ENCODE measurements at regions not wholly inside any gene's neighbourhood (a gene's known extent, or its start where the extent isn't known, plus 50 kb on each side); places are given as distances from the start of the nearest gene placed in this dataset.

- TF ChIP-seq POLR2A (IDR thresholded peaks at IDR 0.05; ENCODE audit: low read depth, low read length) = no peak
- DNase-seq (ENCODE audit: insufficient read length, low spot score) (no peak), FAIRE-seq (peak; percentile 60)
These were observed 264.0 kb downstream of the ATXN7L3B start for GRCh38 chr12:74801625-74802024.

GRCh38 chr12:74816398-74817175 lies 279.0 kb downstream of the ATXN7L3B start:
- FAIRE-seq (no peak), DNase-seq (ENCODE audit: insufficient read length, low spot score) (no peak)
- TF ChIP-seq POLR2A (IDR thresholded peaks at IDR 0.05; ENCODE audit: low read depth, low read length) = no peak

- no peak for FAIRE-seq
- no peak for TF ChIP-seq POLR2A (IDR thresholded peaks at IDR 0.05; ENCODE audit: low read depth, low read length)
- no peak for DNase-seq (ENCODE audit: insufficient read length, low spot score)
These were observed 279.9 kb downstream of the ATXN7L3B start for GRCh38 chr12:74817499-74817898.

GRCh38 chr12:74818412-74818811 lies 280.8 kb downstream of the ATXN7L3B start:
- FAIRE-seq (no peak), DNase-seq (ENCODE audit: insufficient read length, low spot score) (no peak)
- TF ChIP-seq POLR2A (IDR thresholded peaks at IDR 0.05; ENCODE audit: low read depth, low read length) = no peak

- no peak for FAIRE-seq
- no peak for DNase-seq (ENCODE audit: insufficient read length, low spot score)
- TF ChIP-seq POLR2A (IDR thresholded peaks at IDR 0.05; ENCODE audit: low read depth, low read length) = no peak
These were observed 282.7 kb downstream of the ATXN7L3B start for GRCh38 chr12:74820324-74820723.

GRCh38 chr12:74836567-74836966 lies 298.9 kb downstream of the ATXN7L3B start:
- FAIRE-seq (no peak), DNase-seq (ENCODE audit: insufficient read length, low spot score) (no peak)
- TF ChIP-seq POLR2A (IDR thresholded peaks at IDR 0.05; ENCODE audit: low read depth, low read length) = no peak

GRCh38 chr12:74846116-74846515 lies 308.5 kb downstream of the ATXN7L3B start:
- no peak for FAIRE-seq
- TF ChIP-seq POLR2A (IDR thresholded peaks at IDR 0.05; ENCODE audit: low read depth, low read length) = no peak
- no peak for DNase-seq (ENCODE audit: insufficient read length, low spot score)

- no peak for TF ChIP-seq POLR2A (IDR thresholded peaks at IDR 0.05; ENCODE audit: low read depth, low read length)
- FAIRE-seq = no peak
- no peak for DNase-seq (ENCODE audit: insufficient read length, low spot score)
These were observed 309.5 kb downstream of the ATXN7L3B start for GRCh38 chr12:74847169-74847568.

GRCh38 chr12:74848006-74848405 lies 310.4 kb downstream of the ATXN7L3B start:
- no peak for TF ChIP-seq POLR2A (IDR thresholded peaks at IDR 0.05; ENCODE audit: low read depth, low read length)
- DNase-seq (ENCODE audit: insufficient read length, low spot score) (no peak), FAIRE-seq (no peak)

GRCh38 chr12:74849801-74850200 lies 312.2 kb downstream of the ATXN7L3B start:
- DNase-seq (ENCODE audit: insufficient read length, low spot score) = no peak
- TF ChIP-seq POLR2A (IDR thresholded peaks at IDR 0.05; ENCODE audit: low read depth, low read length) = no peak
- FAIRE-seq = no peak

- DNase-seq (ENCODE audit: insufficient read length, low spot score) = no peak
- FAIRE-seq = no peak
- TF ChIP-seq POLR2A (IDR thresholded peaks at IDR 0.05; ENCODE audit: low read depth, low read length) = no peak
These were observed 334.2 kb downstream of the ATXN7L3B start for GRCh38 chr12:74871817-74872216.

GRCh38 chr12:74885775-74886174 lies 323.9 kb downstream of the KCNC2 start:
- FAIRE-seq = no peak

GRCh38 chr12:74889073-74889472 lies 320.6 kb downstream of the KCNC2 start:
- peak; percentile 52 for FAIRE-seq
- DNase-seq (ENCODE audit: insufficient read length, low spot score) = no peak
- TF ChIP-seq POLR2A (IDR thresholded peaks at IDR 0.05; ENCODE audit: low read depth, low read length) = no peak

More at GRCh38 chr12:74885775-74886174, 323.9 kb downstream of the KCNC2 start:
- TF ChIP-seq POLR2A (IDR thresholded peaks at IDR 0.05; ENCODE audit: low read depth, low read length) = no peak
- DNase-seq (ENCODE audit: insufficient read length, low spot score) = no peak

GRCh38 chr12:74889563-74890236 lies 319.9 kb downstream of the KCNC2 start:
- DNase-seq (ENCODE audit: insufficient read length, low spot score) = no peak
- peak; percentile 76 for FAIRE-seq
- TF ChIP-seq POLR2A (IDR thresholded peaks at IDR 0.05; ENCODE audit: low read depth, low read length) = no peak

- DNase-seq (ENCODE audit: insufficient read length, low spot score) (peak; percentile 13), FAIRE-seq (peak; percentile 97)
- TF ChIP-seq POLR2A (IDR thresholded peaks at IDR 0.05; ENCODE audit: low read depth, low read length) = no peak
These were observed 319.4 kb downstream of the KCNC2 start for GRCh38 chr12:74890237-74890599.
